Ishikawa (cell line): ENCODE measurements at regions not wholly inside any gene's neighbourhood (a gene's known extent, or its start where the extent isn't known, plus 50 kb on each side); places are given as distances from the start of the nearest gene placed in this dataset.

ENCODE experiments used
- CEBPB ChIP-seq: IDR thresholded peaks from 2 replicates; pipeline ENCODE4 v1.6.1; 2012
- CREB1 ChIP-seq: IDR thresholded peaks from 2 replicates; pipeline ENCODE4 v1.6.1; 2012; ENCODE audit warnings: low read depth
- EP300 ChIP-seq: IDR thresholded peaks from 2 replicates; pipeline ENCODE4 v1.6.1; 2012; ENCODE audit warnings: borderline replicate concordance
- NFIC ChIP-seq: IDR thresholded peaks from 2 replicates; pipeline ENCODE4 v1.6.1; 2012
- TAF1 ChIP-seq: IDR thresholded peaks from 2 replicates; pipeline ENCODE4 v1.6.1; 2012; ENCODE audit warnings: low read depth, mild to moderate bottlenecking
- TF ChIP-seq, protein P1 (sequence below): IDR thresholded peaks from 2 replicates; pipeline ENCODE4 v1.6.1; 2012
- TF ChIP-seq, protein P2 (sequence below): IDR thresholded peaks from 2 replicates; pipeline ENCODE4 v1.6.1; 2012; ENCODE audit warnings: low read depth, mild to moderate bottlenecking

DNA sequence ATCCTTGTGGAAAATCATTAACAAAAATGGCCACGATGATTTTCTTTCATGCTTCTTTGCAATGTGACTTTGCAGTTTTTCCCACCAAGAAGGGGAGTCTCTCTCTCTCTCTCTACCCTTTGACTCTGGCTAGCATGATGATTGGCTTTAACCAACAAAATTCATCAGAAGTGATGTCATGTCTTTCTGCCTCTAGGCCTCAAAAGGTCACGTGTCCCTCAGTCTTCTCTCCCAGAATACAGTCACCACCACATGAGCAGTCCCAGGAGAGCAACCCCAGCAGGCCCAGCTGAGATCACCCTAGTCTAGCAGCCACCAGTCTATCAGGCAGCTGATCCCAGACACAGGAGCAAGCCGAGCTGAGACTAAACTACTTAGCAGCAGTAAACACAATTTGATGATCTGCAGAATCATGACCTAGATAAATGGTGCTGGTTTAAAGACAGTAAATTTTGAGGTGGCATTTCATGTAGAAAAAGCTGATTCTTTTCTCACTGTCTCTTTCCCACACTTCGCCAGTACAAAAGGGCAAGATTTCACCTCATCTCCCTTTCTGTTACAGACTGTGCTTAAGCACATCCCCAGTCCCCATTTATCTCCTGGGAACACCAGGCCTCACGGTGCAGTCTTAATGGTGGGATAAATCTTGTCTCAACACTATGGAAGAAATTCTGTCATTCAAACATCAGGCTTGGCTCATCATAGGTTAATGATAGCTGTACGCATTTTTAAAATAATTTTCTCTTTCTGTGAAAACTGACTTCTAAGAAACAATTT, 132.7 kb downstream of the SCG2 start:
- TF ChIP-seq, protein P1, sequence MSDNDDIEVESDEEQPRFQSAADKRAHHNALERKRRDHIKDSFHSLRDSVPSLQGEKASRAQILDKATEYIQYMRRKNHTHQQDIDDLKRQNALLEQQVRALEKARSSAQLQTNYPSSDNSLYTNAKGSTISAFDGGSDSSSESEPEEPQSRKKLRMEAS: no peak
- TF ChIP-seq, protein P2, sequence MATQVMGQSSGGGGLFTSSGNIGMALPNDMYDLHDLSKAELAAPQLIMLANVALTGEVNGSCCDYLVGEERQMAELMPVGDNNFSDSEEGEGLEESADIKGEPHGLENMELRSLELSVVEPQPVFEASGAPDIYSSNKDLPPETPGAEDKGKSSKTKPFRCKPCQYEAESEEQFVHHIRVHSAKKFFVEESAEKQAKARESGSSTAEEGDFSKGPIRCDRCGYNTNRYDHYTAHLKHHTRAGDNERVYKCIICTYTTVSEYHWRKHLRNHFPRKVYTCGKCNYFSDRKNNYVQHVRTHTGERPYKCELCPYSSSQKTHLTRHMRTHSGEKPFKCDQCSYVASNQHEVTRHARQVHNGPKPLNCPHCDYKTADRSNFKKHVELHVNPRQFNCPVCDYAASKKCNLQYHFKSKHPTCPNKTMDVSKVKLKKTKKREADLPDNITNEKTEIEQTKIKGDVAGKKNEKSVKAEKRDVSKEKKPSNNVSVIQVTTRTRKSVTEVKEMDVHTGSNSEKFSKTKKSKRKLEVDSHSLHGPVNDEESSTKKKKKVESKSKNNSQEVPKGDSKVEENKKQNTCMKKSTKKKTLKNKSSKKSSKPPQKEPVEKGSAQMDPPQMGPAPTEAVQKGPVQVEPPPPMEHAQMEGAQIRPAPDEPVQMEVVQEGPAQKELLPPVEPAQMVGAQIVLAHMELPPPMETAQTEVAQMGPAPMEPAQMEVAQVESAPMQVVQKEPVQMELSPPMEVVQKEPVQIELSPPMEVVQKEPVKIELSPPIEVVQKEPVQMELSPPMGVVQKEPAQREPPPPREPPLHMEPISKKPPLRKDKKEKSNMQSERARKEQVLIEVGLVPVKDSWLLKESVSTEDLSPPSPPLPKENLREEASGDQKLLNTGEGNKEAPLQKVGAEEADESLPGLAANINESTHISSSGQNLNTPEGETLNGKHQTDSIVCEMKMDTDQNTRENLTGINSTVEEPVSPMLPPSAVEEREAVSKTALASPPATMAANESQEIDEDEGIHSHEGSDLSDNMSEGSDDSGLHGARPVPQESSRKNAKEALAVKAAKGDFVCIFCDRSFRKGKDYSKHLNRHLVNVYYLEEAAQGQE: no peak
- TF ChIP-seq CREB1: no peak
- TF ChIP-seq TAF1: no peak
- no peak for TF ChIP-seq NFIC
- TF ChIP-seq EP300: no peak
- no peak for TF ChIP-seq CEBPB
